PC-9 (cell line): ENCODE measurements at regions not wholly inside any gene's neighbourhood (a gene's known extent, or its start where the extent isn't known, plus 50 kb on each side); places are given as distances from the start of the nearest gene placed in this dataset.

ENCODE experiments used
- BruUV-seq: library from RNA; stranded (reverse); fragments of 400-500 nt; replicated peaks from 2 replicates; lab custom pipeline; 2021; lab: Mats Ljungman, UMichigan
- CTCF ChIA-PET: fragments of 300-600 bp; sonication (Branson Sonifier 250); formaldehyde crosslinking; loops from one replicate; lab custom pipeline; 2022; ENCODE audit warnings: antibody characterized with exemption; lab: Charles Lee
- POLR2A ChIA-PET: fragments of 300-600 bp; sonication (Branson Sonifier 250); formaldehyde crosslinking; loops from one replicate; lab custom pipeline; 2022; ENCODE audit warnings: antibody characterized with exemption; ENCODE audit not compliant: unreplicated experiment; lab: Charles Lee
- DNase-seq, 2 experiments: peaks; one replicate each; pipeline versions ENCODE4 v3.0.0 to v3.0.0-alpha.2; 2015 to 2022; ENCODE audit warnings: mixed read lengths in 1 of 2
- H2AFZ ChIP-seq: fragments of 200-600 bp; sonication (generic); 2 replicates; pipeline ENCODE4 v1.8.1; 2017; ENCODE audit warnings: antibody characterized with exemption
- H3F3A ChIP-seq: fragments of 200-600 bp; sonication (generic); 2 replicates; pipeline ENCODE4 v1.8.1; 2017; ENCODE audit warnings: antibody characterized with exemption, mild to moderate bottlenecking, low read depth; ENCODE audit not compliant: insufficient read depth
- H3K27ac ChIP-seq: fragments of 200-600 bp; sonication (generic); 2 replicates; pipeline ENCODE4 v1.6.1; 2016; ENCODE audit warnings: mixed run types
- H3K27me3 ChIP-seq: fragments of 200-600 bp; sonication (generic); 2 replicates; pipeline ENCODE4 v1.6.1; 2016; ENCODE audit warnings: low read depth, mixed run types; ENCODE audit not compliant: insufficient read depth
- H3K36me3 ChIP-seq: fragments of 200-600 bp; sonication (generic); 2 replicates; pipeline ENCODE4 v1.6.1; 2016; ENCODE audit warnings: low read depth, mixed run types
- H3K4me1 ChIP-seq: fragments of 200-600 bp; sonication (generic); replicated peaks from 2 replicates; pipeline ENCODE4 v1.6.1; 2016; ENCODE audit warnings: mixed run types; ENCODE audit not compliant: insufficient read depth
- H3K4me2 ChIP-seq: fragments of 200-600 bp; sonication (generic); 2 replicates; pipeline ENCODE4 v1.6.1; 2017; ENCODE audit warnings: mixed run types
- H3K4me3 ChIP-seq: fragments of 200-600 bp; sonication (generic); 2 replicates; pipeline ENCODE4 v1.6.1; 2016; ENCODE audit warnings: mixed run types
- H3K79me2 ChIP-seq: fragments of 200-600 bp; sonication (generic); 2 replicates; pipeline ENCODE4 v1.6.1; 2017; ENCODE audit warnings: low read depth, mixed run types
- H3K9me2 ChIP-seq: fragments of 200-600 bp; sonication (generic); 2 replicates; pipeline ENCODE4 v1.8.1; 2017; ENCODE audit warnings: mild to moderate bottlenecking; ENCODE audit not compliant: insufficient read depth
- H3K9me3 ChIP-seq: fragments of 200-600 bp; sonication (generic); 2 replicates; pipeline ENCODE4 v1.8.1; 2016; ENCODE audit warnings: low read depth; ENCODE audit not compliant: insufficient read depth
- H4K20me1 ChIP-seq: fragments of 200-600 bp; sonication (generic); 2 replicates; pipeline ENCODE4 v1.8.1; 2017; ENCODE audit not compliant: insufficient read depth
- EZH2 ChIP-seq: fragments of 200-600 bp; sonication (generic); IDR thresholded peaks from 2 replicates; pipeline ENCODE4 v1.8.0; 2017; ENCODE audit warnings: antibody characterized with exemption, low read depth
- intact Hi-C: fragments of 100-400 bp; cut with micrococcal nuclease; formaldehyde crosslinking; loops from one replicate; pipeline ENCODE4 v1.10.0; 2022; ENCODE audit not compliant: unreplicated experiment
- TF ChIP-seq, protein P1 (sequence below): fragments of 200-600 bp; sonication (generic); conservative IDR thresholded peaks from 2 replicates; pipeline ENCODE4 v1.6.1; 2017; ENCODE audit warnings: mixed run types, antibody characterized with exemption, mild to moderate bottlenecking, moderate library complexity

- DNase-seq, result no peak
- no peak overlapping the region for H3K27ac ChIP-seq
- ChIA-PET CTCF (no interaction called here), POLR2A (no interaction called here)
- BruUV-seq, result no TSS peak
- no peaks in the 10 kb centered on the region for H3K4me1 ChIP-seq
- no peaks in the 10 kb centered on the region for H3K9me3 ChIP-seq
- H2AFZ ChIP-seq, result no peak overlapping the region
- no peaks in the 10 kb centered on the region for H3F3A ChIP-seq
- H3K27me3 ChIP-seq, result no peaks in the 10 kb centered on the region
- no peaks in the 10 kb centered on the region for H3K9me2 ChIP-seq
- no peaks in the 10 kb centered on the region for H3K79me2 ChIP-seq
- H3K36me3 ChIP-seq, result no peaks in the 10 kb centered on the region
- no peak overlapping the region for H3K4me3 ChIP-seq
- H3K4me2 ChIP-seq, result no peak overlapping the region
- intact Hi-C loops, result no loop called here
- H4K20me1 ChIP-seq, result no peaks in the 10 kb centered on the region
- no peak for TF ChIP-seq EZH2
- TF ChIP-seq, protein P1, sequence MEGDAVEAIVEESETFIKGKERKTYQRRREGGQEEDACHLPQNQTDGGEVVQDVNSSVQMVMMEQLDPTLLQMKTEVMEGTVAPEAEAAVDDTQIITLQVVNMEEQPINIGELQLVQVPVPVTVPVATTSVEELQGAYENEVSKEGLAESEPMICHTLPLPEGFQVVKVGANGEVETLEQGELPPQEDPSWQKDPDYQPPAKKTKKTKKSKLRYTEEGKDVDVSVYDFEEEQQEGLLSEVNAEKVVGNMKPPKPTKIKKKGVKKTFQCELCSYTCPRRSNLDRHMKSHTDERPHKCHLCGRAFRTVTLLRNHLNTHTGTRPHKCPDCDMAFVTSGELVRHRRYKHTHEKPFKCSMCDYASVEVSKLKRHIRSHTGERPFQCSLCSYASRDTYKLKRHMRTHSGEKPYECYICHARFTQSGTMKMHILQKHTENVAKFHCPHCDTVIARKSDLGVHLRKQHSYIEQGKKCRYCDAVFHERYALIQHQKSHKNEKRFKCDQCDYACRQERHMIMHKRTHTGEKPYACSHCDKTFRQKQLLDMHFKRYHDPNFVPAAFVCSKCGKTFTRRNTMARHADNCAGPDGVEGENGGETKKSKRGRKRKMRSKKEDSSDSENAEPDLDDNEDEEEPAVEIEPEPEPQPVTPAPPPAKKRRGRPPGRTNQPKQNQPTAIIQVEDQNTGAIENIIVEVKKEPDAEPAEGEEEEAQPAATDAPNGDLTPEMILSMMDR, result no peak
These were observed 134.7 kb upstream of the SPANXN4 start for GRCh38 chrX:142891046-142891445.

DNA sequence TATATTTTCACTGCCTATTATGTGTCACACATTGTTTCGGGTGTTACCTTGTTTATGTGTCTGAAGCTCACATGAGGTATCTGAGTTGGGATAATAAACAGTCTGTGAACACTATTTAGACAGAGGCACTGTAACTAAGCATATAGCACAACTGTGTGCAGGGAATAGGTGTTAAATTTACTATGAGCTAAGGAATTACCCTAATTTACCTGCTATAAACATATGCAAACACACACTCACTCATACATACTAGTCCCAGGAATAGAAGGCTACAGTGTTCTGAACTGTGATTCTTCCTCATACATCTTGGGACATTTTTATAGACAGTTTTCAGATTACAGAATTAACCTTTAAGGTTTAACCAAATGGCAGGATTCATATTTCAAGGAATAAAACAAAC is 127.6 kb upstream of the SPANXN4 start:
- Histone ChIP-seq H3K4me1 (no peaks in the 10 kb centered on the region), H3K27me3 (no peaks in the 10 kb centered on the region), H3K4me2 (no peak overlapping the region), H2AFZ (no peak overlapping the region), H3K9me2 (no peaks in the 10 kb centered on the region), H3K36me3 (no peaks in the 10 kb centered on the region), H4K20me1 (no peaks in the 10 kb centered on the region), H3K27ac (no peak overlapping the region), H3K9me3 (no peaks in the 10 kb centered on the region), H3F3A (no peaks in the 10 kb centered on the region), H3K4me3 (no peak overlapping the region), H3K79me2 (no peaks in the 10 kb centered on the region)
- ChIA-PET POLR2A (no interaction called here), CTCF (no interaction called here)
- intact Hi-C loops, result no loop called here
- TF ChIP-seq EZH2, result no peak
- TF ChIP-seq, protein P1, result no peak
- DNase-seq, result no peak
- no TSS peak for BruUV-seq

- no TSS peak for BruUV-seq
- Histone ChIP-seq H3K9me3 (no peaks in the 10 kb centered on the region), H3F3A (no peaks in the 10 kb centered on the region), H3K4me3 (no peak overlapping the region), H3K79me2 (no peaks in the 10 kb centered on the region), H3K27me3 (peaks cover 9% of the 10 kb centered on the region; the same call in 1 of the 2 replicates), H2AFZ (no peak overlapping the region), H3K4me1 (no peaks in the 10 kb centered on the region), H3K9me2 (no peaks in the 10 kb centered on the region), H3K36me3 (no peaks in the 10 kb centered on the region), H3K4me2 (no peak overlapping the region), H4K20me1 (no peaks in the 10 kb centered on the region), H3K27ac (no peak overlapping the region)
- CTCF ChIA-PET, result no interaction called here
- POLR2A ChIA-PET, result no interaction called here
- TF ChIP-seq, protein P1, result no peak
- intact Hi-C loops, result no loop called here
- no peak for DNase-seq
These were observed 102.5 kb upstream of the SPANXN4 start for GRCh38 chrX:142923201-142923600.
